K562 (cell line): ENCODE measurements at regions not wholly inside any gene's neighbourhood (a gene's known extent, or its start where the extent isn't known, plus 50 kb on each side); places are given as distances from the start of the nearest gene placed in this dataset.

Experiments
- ATAC-seq: fragments of 200-7000 bp; cut with Tn5 transposase; 3 replicates; pipeline ENCODE4 v1.9.1; 2020; ENCODE audit warnings: moderate library complexity
- BruUV-seq: library from RNA; stranded (reverse); fragments of 400-500 nt; replicated peaks from 2 replicates; lab custom pipeline; 2021; lab: Mats Ljungman, UMichigan
- CTCF ChIA-PET: fragments of 300-600 bp; formaldehyde crosslinking; extraction: SDS; loops from one replicate; lab custom pipeline; 2021; ENCODE audit warnings: low intra/inter-chr PET ratio; lab: Yijun Ruan, JAX
- POLR2A ChIA-PET: fragments of 300-600, 350-650 bp; sonication (Branson Sonifier 250); formaldehyde crosslinking; extraction: SDS; loops from one replicate; lab custom pipeline; 2021; ENCODE audit warnings: antibody characterized with exemption, inconsistent platforms; lab: Yijun Ruan, JAX
- DNase-seq, 4 experiments: peaks; one replicate each; pipeline versions ENCODE4 v3.0.0 to v3.0.0-alpha.2; 2011 to 2018; ENCODE audit warnings: low spot score in 3 of 4, mixed read lengths in 3 of 4; ENCODE audit errors: extremely low read depth in 1 of 4
- FAIRE-seq: peaks from 2 replicates; lab custom pipeline; 2011; peaks lifted over from hg19 to GRCh38; lab: Jason Lieb, UNC
- H2AFZ ChIP-seq: 2 replicates; pipeline ENCODE4 v1.6.0; 2011; ENCODE audit warnings: low read depth, low read length, control low read depth, inconsistent platforms
- H3K27ac ChIP-seq: fragments of 200-600 bp; 3 replicates; pipeline ENCODE4 v1.8.0; 2011; ENCODE audit warnings: low read depth, mild to moderate bottlenecking, control low read depth, inconsistent platforms, low read length, moderate library complexity, mixed read lengths; ENCODE audit errors: extremely low read depth
- H3K27me3 ChIP-seq, 2 experiments: fragments of 300-600 bp in 1 of 2; 2 replicates in 1 of 2; 3 replicates in 1 of 2; pipeline versions ENCODE4 v1.6.0 to v1.8.0; 2011; ENCODE audit warnings: inconsistent platforms in 2 of 2, low read length in 2 of 2, mild to moderate bottlenecking in 1 of 2, mixed read lengths in 1 of 2, moderate library complexity in 1 of 2; ENCODE audit not compliant: control insufficient read depth in 2 of 2, insufficient read depth in 2 of 2
- H3K36me3 ChIP-seq: fragments of 300-600 bp; 3 replicates; pipeline ENCODE4 v1.8.0; 2011; ENCODE audit warnings: mild to moderate bottlenecking, low read length, inconsistent platforms; ENCODE audit not compliant: control insufficient read depth, insufficient read depth
- H3K4me1 ChIP-seq, 2 experiments: fragments of 200-600 bp in 1 of 2; replicated peaks in 1 of 2; 2 replicates in 1 of 2; 3 replicates in 1 of 2; pipeline versions ENCODE4 v1.5.1 to v1.8.0; 2011; ENCODE audit warnings: inconsistent platforms in 2 of 2, low read length in 2 of 2, mild to moderate bottlenecking in 1 of 2, mixed read lengths in 1 of 2, moderate library complexity in 1 of 2; ENCODE audit not compliant: control insufficient read depth in 2 of 2, insufficient read depth in 2 of 2
- H3K4me2 ChIP-seq: 2 replicates; pipeline ENCODE4 v1.6.1; 2011; ENCODE audit warnings: low read length, control low read depth, inconsistent platforms, mixed read lengths; ENCODE audit not compliant: insufficient read depth
- H3K4me3 ChIP-seq: fragments of 200-600 bp; sonication (generic), shearing (Covaris generic); 2 replicates; pipeline ENCODE4 v1.5.1; 2016; ENCODE audit warnings: control low read depth, inconsistent platforms
- H3K79me2 ChIP-seq: fragments of 200-600 bp; 3 replicates; pipeline ENCODE4 v1.8.0; 2011; ENCODE audit warnings: low read length, inconsistent platforms; ENCODE audit not compliant: control insufficient read depth, insufficient read depth
- H3K9ac ChIP-seq, 2 experiments: 2 replicates each; pipeline versions ENCODE4 v1.6.0 to v1.6.1; 2011; ENCODE audit warnings: low read depth in 2 of 2, low read length in 2 of 2, control low read depth in 1 of 2, inconsistent platforms in 1 of 2, mild to moderate bottlenecking in 1 of 2, mixed read lengths in 1 of 2; ENCODE audit not compliant: insufficient read depth in 1 of 2
- H3K9me1 ChIP-seq: one replicate; pipeline ENCODE4 v1.6.0; 2011; ENCODE audit warnings: inconsistent platforms, mild to moderate bottlenecking, low read length, moderate library complexity; ENCODE audit not compliant: control insufficient read depth, insufficient read depth
- H3K9me3 ChIP-seq: replicated peaks from 2 replicates; pipeline ENCODE4 v1.5.1; 2011; ENCODE audit warnings: low read depth, low read length, inconsistent platforms; ENCODE audit not compliant: control insufficient read depth, insufficient read depth
- H4K20me1 ChIP-seq: replicated peaks from 2 replicates; pipeline ENCODE4 v1.6.1; 2011; ENCODE audit warnings: low read length, inconsistent platforms, mixed read lengths; ENCODE audit not compliant: control insufficient read depth, insufficient read depth
- ARNT ChIP-seq, 2 experiments: fragments of 450-650 bp; IDR thresholded peaks; 2 replicates each; pipeline ENCODE4 v1.6.1; 2016; ENCODE audit warnings: mild to moderate bottlenecking in 1 of 2
- BRD9 ChIP-seq: fragments of 450-650 bp; IDR thresholded peaks from 2 replicates; pipeline ENCODE4 v1.6.1; 2018; ENCODE audit warnings: low read depth; ENCODE audit not compliant: partially characterized antibody
- DPF2 ChIP-seq: fragments of 450-650 bp; IDR thresholded peaks from 2 replicates; pipeline ENCODE4 v1.6.1; 2016
- ETV5 ChIP-seq: sonication (generic); formaldehyde crosslinking; IDR thresholded peaks from 2 replicates; pipeline ENCODE4 v1.4.0; 2020; ENCODE audit warnings: low read depth, mild to moderate bottlenecking, missing genetic modification reagents
- HSF4 ChIP-seq: fragments of 250-450 bp; sonication (Bioruptor Pico); IDR thresholded peaks from 2 replicates; pipeline ENCODE4 v2.1.2; 2022; ENCODE audit warnings: mild to moderate bottlenecking, moderate library complexity, borderline replicate concordance
- MCM2 ChIP-seq: fragments of 450-650 bp; IDR thresholded peaks from 2 replicates; pipeline ENCODE4 v1.6.1; 2017; ENCODE audit warnings: low read depth, mild to moderate bottlenecking
- NR1H2 ChIP-seq: sonication (generic); formaldehyde crosslinking; IDR thresholded peaks from 2 replicates; pipeline ENCODE4 v1.4.0; 2020; ENCODE audit warnings: mild to moderate bottlenecking, missing genetic modification reagents
- PHB ChIP-seq: fragments of 250-450 bp; sonication (Bioruptor Pico); IDR thresholded peaks from 2 replicates; pipeline ENCODE4 v1.5.0; 2021
- PTBP1 ChIP-seq: fragments of 200-400 bp; formaldehyde crosslinking; IDR thresholded peaks from 2 replicates; pipeline ENCODE4 v1.6.1; 2017; ENCODE audit warnings: low read depth, low read length
- RFX5 ChIP-seq: IDR thresholded peaks from 2 replicates; pipeline ENCODE4 v1.6.1; 2011; ENCODE audit warnings: low read depth, mild to moderate bottlenecking, improper control_type of control experiment, low read length
- TRIM28 ChIP-seq: fragments of 450-650 bp; IDR thresholded peaks from 2 replicates; pipeline ENCODE4 v1.6.1; 2017
- ZNF212 ChIP-seq: fragments of 450-650 bp; formaldehyde crosslinking; IDR thresholded peaks from 2 replicates; pipeline ENCODE4 v1.4.0; 2020; ENCODE audit warnings: mild to moderate bottlenecking
- ZNF764 ChIP-seq: fragments of 250-450 bp; sonication (Bioruptor Pico); IDR thresholded peaks from 2 replicates; pipeline ENCODE4 v1.4.0; 2020; ENCODE audit warnings: low read depth, mild to moderate bottlenecking, moderate library complexity
- WGBS: fragments of 100-300 bp; shearing (Covaris generic); methylation state at CpG from one replicate; pipeline ENCODE4 v1.1.6; 2016; ENCODE audit warnings: low coverage, mixed read lengths; ENCODE audit not compliant: insufficient coverage; ENCODE audit errors: missing lambda C conversion rate; 5-methylcytosine and 5-hydroxymethylcytosine counted together
- in situ Hi-C: fragments of 300-500 bp; cut with MboI; formaldehyde crosslinking; loops from 4 replicates; pipeline ENCODE4 v1.15.0; 2018; ENCODE audit warnings: inconsistent platforms, mixed read lengths
- intact Hi-C: fragments of 100-400 bp; cut with micrococcal nuclease; formaldehyde crosslinking; loops from 2 replicates; pipeline ENCODE4 v1.14.2; 2022
- TF ChIP-seq, protein P1 (sequence below): fragments of 450-650 bp; formaldehyde crosslinking; IDR thresholded peaks from 2 replicates; pipeline ENCODE4 v1.4.0; 2022; ENCODE audit warnings: mild to moderate bottlenecking, moderate library complexity
- TF ChIP-seq, protein P2 (sequence below): fragments of 450-650 bp; formaldehyde crosslinking; IDR thresholded peaks from 2 replicates; pipeline ENCODE4 v1.4.0; 2020; ENCODE audit warnings: mild to moderate bottlenecking, moderate library complexity

DNA sequence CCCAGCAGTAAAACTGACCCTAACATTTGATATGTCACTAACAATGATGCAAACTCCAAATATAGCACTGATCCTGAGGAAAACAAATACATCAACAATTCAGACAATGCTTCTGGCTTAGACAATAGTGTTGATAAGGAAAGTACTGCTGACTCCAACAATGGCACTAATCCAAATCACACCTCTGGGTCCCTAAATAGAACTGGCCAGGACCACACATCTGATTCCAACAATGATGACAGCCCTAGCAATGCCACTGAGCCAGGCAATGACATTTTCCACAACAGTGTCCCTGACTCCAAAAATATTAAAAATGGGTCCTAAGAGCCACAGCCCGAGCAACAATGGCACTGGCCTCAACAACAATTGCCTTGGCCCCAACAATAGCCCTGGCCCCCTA lies 243.1 kb upstream of the APOOL start:
- Histone ChIP-seq H3K4me2 (no peak overlapping the region), H3K27ac (no peak overlapping the region), H3K79me2 (no peaks in the 10 kb centered on the region), H3K4me3 (no peak overlapping the region), H3K4me1 (no peaks in the 10 kb centered on the region), H3K36me3 (no peaks in the 10 kb centered on the region), H3K27me3 (no peaks in the 10 kb centered on the region), H3K9me3 (no peaks in the 10 kb centered on the region), H3K9me1 (no peaks in the 10 kb centered on the region), H4K20me1 (no peaks in the 10 kb centered on the region), H2AFZ (no peak overlapping the region), H3K9ac (no peak overlapping the region)
- FAIRE-seq (no peak), ATAC-seq (no peak), DNase-seq (no peak)
- POLR2A ChIA-PET = no interaction called here
- in situ Hi-C loops = no loop called here
- CTCF ChIA-PET = no interaction called here
- intact Hi-C loops = no loop called here
- no TSS peak for BruUV-seq
- 0% methylated on average over 1 of the region's 1 CpG for WGBS
- TF ChIP-seq, protein P1, sequence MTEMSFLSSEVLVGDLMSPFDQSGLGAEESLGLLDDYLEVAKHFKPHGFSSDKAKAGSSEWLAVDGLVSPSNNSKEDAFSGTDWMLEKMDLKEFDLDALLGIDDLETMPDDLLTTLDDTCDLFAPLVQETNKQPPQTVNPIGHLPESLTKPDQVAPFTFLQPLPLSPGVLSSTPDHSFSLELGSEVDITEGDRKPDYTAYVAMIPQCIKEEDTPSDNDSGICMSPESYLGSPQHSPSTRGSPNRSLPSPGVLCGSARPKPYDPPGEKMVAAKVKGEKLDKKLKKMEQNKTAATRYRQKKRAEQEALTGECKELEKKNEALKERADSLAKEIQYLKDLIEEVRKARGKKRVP = no peak
- TF ChIP-seq TRIM28 = no peak
- no peak for TF ChIP-seq ARNT (IDR thresholded peaks at IDR 0.05)
- no peak for TF ChIP-seq HSF4
- TF ChIP-seq MCM2 = no peak
- no peak for TF ChIP-seq PTBP1
- TF ChIP-seq PHB (CRISPR knock-in tag) = no peak
- TF ChIP-seq, protein P2, sequence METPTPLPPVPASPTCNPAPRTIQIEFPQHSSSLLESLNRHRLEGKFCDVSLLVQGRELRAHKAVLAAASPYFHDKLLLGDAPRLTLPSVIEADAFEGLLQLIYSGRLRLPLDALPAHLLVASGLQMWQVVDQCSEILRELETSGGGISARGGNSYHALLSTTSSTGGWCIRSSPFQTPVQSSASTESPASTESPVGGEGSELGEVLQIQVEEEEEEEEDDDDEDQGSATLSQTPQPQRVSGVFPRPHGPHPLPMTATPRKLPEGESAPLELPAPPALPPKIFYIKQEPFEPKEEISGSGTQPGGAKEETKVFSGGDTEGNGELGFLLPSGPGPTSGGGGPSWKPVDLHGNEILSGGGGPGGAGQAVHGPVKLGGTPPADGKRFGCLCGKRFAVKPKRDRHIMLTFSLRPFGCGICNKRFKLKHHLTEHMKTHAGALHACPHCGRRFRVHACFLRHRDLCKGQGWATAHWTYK = no peak
- TF ChIP-seq ETV5 = no peak
- no peak for TF ChIP-seq NR1H2 (CRISPR knock-in tag)
- no peak for TF ChIP-seq ZNF212 (CRISPR knock-in tag)
- no peak for TF ChIP-seq RFX5
- no peak for TF ChIP-seq ZNF764 (CRISPR knock-in tag)
- no peak for TF ChIP-seq BRD9
- no peak for TF ChIP-seq DPF2
